ENCODE measurements at regions not wholly inside any gene's neighbourhood (a gene's known extent, or its start where the extent isn't known, plus 50 kb on each side); places are given as distances from the start of the nearest gene placed in this dataset.

- TF ChIP-seq CTCF (IDR thresholded peaks at IDR 0.05): no peak
- intact Hi-C loops (cut with DNase I): no loop called here
- no peak for DNase-seq
- H3K4me3 ChIP-seq: no peak overlapping the region
- ATAC-seq: no peak
- H3K36me3 ChIP-seq: no peaks in the 10 kb centered on the region
- no peaks in the 10 kb centered on the region for H3K27me3 ChIP-seq (ENCODE audit: low read depth)
- H3K4me1 ChIP-seq: no peaks in the 10 kb centered on the region
- H3K27ac ChIP-seq: no peak overlapping the region
- H3K9me3 ChIP-seq: no peaks in the 10 kb centered on the region
These were observed 620.5 kb downstream of the ETS1 start for GRCh38 chr11:127966821-127967220.

- Histone ChIP-seq H3K4me1 (no peaks in the 10 kb centered on the region), H3K27me3 (ENCODE audit: low read depth) (no peaks in the 10 kb centered on the region), H3K27ac (no peak overlapping the region), H3K36me3 (no peaks in the 10 kb centered on the region), H3K9me3 (no peaks in the 10 kb centered on the region), H3K4me3 (no peak overlapping the region)
- intact Hi-C loops (cut with DNase I): no loop called here
- DNase-seq: no peak
- no peak for ATAC-seq
- TF ChIP-seq CTCF (IDR thresholded peaks at IDR 0.05): no peak
These were observed 621.3 kb downstream of the ETS1 start for GRCh38 chr11:127965939-127966668.

- intact Hi-C loops (cut with DNase I): no loop called here
- H3K27ac ChIP-seq: no peak overlapping the region
- no peak for ATAC-seq
- H3K27me3 ChIP-seq (ENCODE audit: low read depth): no peaks in the 10 kb centered on the region
- TF ChIP-seq CTCF (IDR thresholded peaks at IDR 0.05): no peak
- no peaks in the 10 kb centered on the region for H3K4me1 ChIP-seq
- no peaks in the 10 kb centered on the region for H3K9me3 ChIP-seq
- DNase-seq: no peak
- H3K4me3 ChIP-seq: no peak overlapping the region
- H3K36me3 ChIP-seq: no peaks in the 10 kb centered on the region
These were observed 624.9 kb downstream of the ETS1 start for GRCh38 chr11:127962416-127962815.

GRCh38 chr11:127950162-127950561 lies 637.2 kb downstream of the ETS1 start:
- H3K27ac ChIP-seq: no peak overlapping the region

GRCh38 chr11:127943763-127944162 lies 643.6 kb downstream of the ETS1 start:
- Histone ChIP-seq H3K27ac (no peak overlapping the region), H3K27me3 (ENCODE audit: low read depth) (no peaks in the 10 kb centered on the region), H3K4me3 (no peak overlapping the region), H3K9me3 (no peaks in the 10 kb centered on the region), H3K4me1 (no peaks in the 10 kb centered on the region), H3K36me3 (no peaks in the 10 kb centered on the region)
- no peak for TF ChIP-seq CTCF (IDR thresholded peaks at IDR 0.05)
- DNase-seq: no peak
- ATAC-seq: no peak
- intact Hi-C loops (cut with DNase I): no loop called here

More at GRCh38 chr11:127950162-127950561, 637.2 kb downstream of the ETS1 start:
- Histone ChIP-seq H3K27me3 (ENCODE audit: low read depth) (no peaks in the 10 kb centered on the region), H3K36me3 (no peaks in the 10 kb centered on the region), H3K9me3 (no peaks in the 10 kb centered on the region), H3K4me1 (no peaks in the 10 kb centered on the region), H3K4me3 (no peak overlapping the region)
- DNase-seq: no peak
- TF ChIP-seq CTCF (IDR thresholded peaks at IDR 0.05): no peak
- no peak for ATAC-seq
- intact Hi-C loops (cut with DNase I): no loop called here

All from lower lobe of right lung (tissue), 2 donors.